Psoas muscle (tissue), 7 donors: ENCODE measurements at regions not wholly inside any gene's neighbourhood (a gene's known extent, or its start where the extent isn't known, plus 50 kb on each side); places are given as distances from the start of the nearest gene placed in this dataset.

Experiments used
- ATAC-seq, 4 donors: fragments of 200-7000 bp; cut with Tn5 transposase; one replicate each; pipeline ENCODE4 v1.9.1; 2020; ENCODE audit warnings: moderate library complexity in 3 of 4, mild to moderate bottlenecking in 2 of 4
- DNase-seq, 2 donors: peaks; one replicate each; pipeline ENCODE4 v3.0.0-alpha.2; 2020
- H3K27ac ChIP-seq: fragments of 200-600 bp; one replicate; pipeline ENCODE4 v1.8.0; 2022
- H3K27me3 ChIP-seq, 3 donors: fragments of 200-600 bp in 1 of 3; one replicate each; pipeline versions ENCODE4 v1.6.1 to v1.8.0; 2013 to 2022; ENCODE audit warnings: low read length in 2 of 3, mild to moderate bottlenecking in 2 of 3, moderate library complexity in 1 of 3; ENCODE audit not compliant: insufficient read depth in 3 of 3
- H3K36me3 ChIP-seq, 2 donors: fragments of 200-600 bp in 1 of 2; one replicate each; pipeline versions ENCODE4 v1.6.1 to v1.8.0; 2013 to 2022; ENCODE audit warnings: low read depth in 1 of 2, mild to moderate bottlenecking in 1 of 2, moderate library complexity in 1 of 2; ENCODE audit not compliant: insufficient read depth in 1 of 2
- H3K4me1 ChIP-seq: fragments of 200-600 bp; one replicate; pipeline ENCODE4 v1.8.0; 2022
- H3K4me3 ChIP-seq: fragments of 200-600 bp; one replicate; pipeline ENCODE4 v1.8.0; 2022; ENCODE audit warnings: mild to moderate bottlenecking
- H3K9me3 ChIP-seq: fragments of 200-600 bp; one replicate; pipeline ENCODE4 v1.8.0; 2022
- CTCF ChIP-seq: fragments of 200-600 bp; IDR thresholded peaks from one replicate; pipeline ENCODE4 v1.8.0; 2022; ENCODE audit warnings: antibody characterized with exemption
- WGBS, 3 donors: extraction: QIAGEN DNeasy Blood & Tissue Kit; methylation state at CpG; one replicate each; pipeline versions ENCODE4 v1.1.6 to v1.1.7; 2013; 5-methylcytosine and 5-hydroxymethylcytosine counted together
- intact Hi-C, 2 donors: fragments of 100-400 bp; cut with DNase I; formaldehyde crosslinking; loops; one replicate each; pipeline versions ENCODE4 v1.11.0 to v1.14.2; 2022
- donor health status: healthy with polysubstance abuse.
- donor health status: DM: no; HTN: no; CAD: no; lungs with moderate emphysema.
- donor health status: Bipolar disorder and iron deficiency.
- donor health status: healthy.
- donor health status: DM: yes; HTN: yes; CAD: no.
- donor health status: DM: no; HTN: no; CAD: no.
- donor health status: DM: yes; HTN: yes; CAD: no.

DNA sequence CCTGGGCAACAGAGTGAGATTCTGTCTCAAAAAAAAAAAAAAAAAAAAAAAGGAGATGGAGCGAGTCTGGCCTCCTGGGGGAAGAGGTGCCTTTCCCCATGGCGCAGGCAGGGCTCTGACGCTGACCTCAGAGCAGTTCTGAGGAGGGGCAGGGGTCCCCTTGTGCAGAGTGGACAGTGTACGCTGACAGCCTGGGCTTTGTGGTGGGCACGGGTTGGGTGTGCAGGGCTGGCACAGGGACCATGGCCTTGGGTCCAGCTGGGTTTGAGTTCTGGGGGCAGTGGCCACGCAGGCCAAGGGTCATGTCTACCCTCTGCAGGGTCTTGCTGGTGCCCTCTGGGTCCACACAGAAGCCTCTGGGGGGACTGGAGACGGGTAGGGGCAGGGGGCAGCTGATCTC is 260.1 kb upstream of the C1orf174 start:
- Histone ChIP-seq H3K4me1 (no peaks in the 10 kb centered on the region), H3K36me3 (no peaks in the 10 kb centered on the region), H3K27me3 (peaks cover 0 to 8% (median 3%) of the 10 kb centered on the region in 3 donors), H3K4me3 (no peak overlapping the region), H3K9me3 (no peaks in the 10 kb centered on the region), H3K27ac (no peak overlapping the region)
- intact Hi-C loops = no loop called here
- 79 to 84% (median 80%) methylated on average over 7 of the region's 7 CpGs for WGBS, 3 donors
- no peak for ATAC-seq
- no peak for TF ChIP-seq CTCF
- no peak for DNase-seq

GRCh38 chr1:4161366-4162006 is 261.4 kb upstream of the C1orf174 start:
- no peak for ATAC-seq
- Histone ChIP-seq H3K4me3 (no peak overlapping the region), H3K27me3 (peaks cover 0 to 10% (median 5%) of the 10 kb centered on the region in 3 donors), H3K27ac (no peak overlapping the region), H3K4me1 (no peaks in the 10 kb centered on the region), H3K9me3 (no peaks in the 10 kb centered on the region), H3K36me3 (no peaks in the 10 kb centered on the region)
- intact Hi-C loops = no loop called here
- WGBS, 3 donors = 32 to 47% (median 36%) methylated on average over 29 of the region's 29 CpGs
- no peak for DNase-seq
- TF ChIP-seq CTCF = no peak

DNA sequence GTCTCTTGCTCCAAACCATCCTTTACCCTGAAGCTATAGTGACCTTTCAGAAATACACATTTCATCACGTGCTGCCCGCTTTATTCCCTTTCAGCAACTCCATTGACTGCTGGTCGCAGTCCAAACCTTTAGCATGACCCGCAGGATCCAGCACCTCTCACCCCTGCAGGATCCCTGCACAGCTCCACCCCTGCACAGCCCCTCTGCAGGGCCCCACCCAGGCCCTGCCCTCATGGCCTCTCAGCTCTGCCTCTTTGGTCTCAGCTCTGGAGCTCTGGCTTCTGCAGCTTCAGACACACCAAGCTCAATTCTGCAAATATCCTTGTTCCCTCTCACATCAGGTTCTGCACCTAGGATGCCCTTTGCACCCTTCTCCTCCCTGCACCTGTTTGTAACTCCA is 264.9 kb upstream of the C1orf174 start:
- no peaks in the 10 kb centered on the region for H3K4me1 ChIP-seq
- ATAC-seq (no peak), DNase-seq (no peak)
- WGBS, 3 donors = 60 to 80% (median 64%) methylated on average over 4 of the region's 4 CpGs
- intact Hi-C loops = no loop called here
- H3K27ac ChIP-seq = no peak overlapping the region
- H3K9me3 ChIP-seq = no peaks in the 10 kb centered on the region
- no peaks in the 10 kb centered on the region for H3K36me3 ChIP-seq
- no peak overlapping the region for H3K4me3 ChIP-seq
- TF ChIP-seq CTCF = no peak
- peaks cover 0 to 16% (median 6%) of the 10 kb centered on the region in 3 donors for H3K27me3 ChIP-seq

DNA sequence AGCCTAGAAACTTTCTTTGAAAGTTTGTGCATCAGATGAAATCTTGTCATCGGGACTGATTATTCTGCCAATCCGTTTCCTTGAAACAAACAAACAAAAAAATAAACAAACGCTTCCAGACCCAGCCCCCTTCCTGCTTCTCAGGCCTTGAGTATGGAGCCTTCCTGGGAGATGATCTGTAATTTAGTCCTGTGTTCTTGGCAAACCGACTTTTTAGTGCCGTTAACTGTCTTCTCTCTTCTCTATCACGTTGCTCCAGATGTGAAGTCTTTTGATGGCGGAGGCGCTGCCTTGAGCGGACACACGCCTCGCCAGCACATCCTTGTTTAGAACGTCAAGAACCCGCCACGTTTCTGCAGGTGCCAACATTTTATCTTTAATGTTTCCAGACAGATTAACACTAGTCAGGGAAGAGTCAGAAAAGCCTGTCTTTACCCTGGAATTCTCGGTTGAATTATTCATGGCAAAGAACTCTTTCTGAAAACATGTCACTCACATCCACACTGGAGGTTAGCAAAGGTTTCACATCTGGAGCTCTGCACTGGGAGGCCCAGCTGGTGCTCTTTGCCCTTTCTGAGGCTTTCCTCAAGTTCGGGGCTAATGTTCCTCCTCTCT is 265.7 kb upstream of the C1orf174 start:
- intact Hi-C loops = no loop called here
- no peaks in the 10 kb centered on the region for H3K9me3 ChIP-seq
- peaks cover 0 to 16% (median 6%) of the 10 kb centered on the region in 3 donors for H3K27me3 ChIP-seq
- ATAC-seq = no peak
- H3K36me3 ChIP-seq = no peaks in the 10 kb centered on the region
- H3K4me1 ChIP-seq = no peaks in the 10 kb centered on the region
- no peak for DNase-seq
- TF ChIP-seq CTCF = no peak
- no peak overlapping the region for H3K27ac ChIP-seq
- no peak overlapping the region for H3K4me3 ChIP-seq
- WGBS, 3 donors = 59 to 67% (median 62%) methylated on average over 16 of the region's 16 CpGs
